ENCODE measurements at regions not wholly inside any gene's neighbourhood (a gene's known extent, or its start where the extent isn't known, plus 50 kb on each side); places are given as distances from the start of the nearest gene placed in this dataset.

DNA sequence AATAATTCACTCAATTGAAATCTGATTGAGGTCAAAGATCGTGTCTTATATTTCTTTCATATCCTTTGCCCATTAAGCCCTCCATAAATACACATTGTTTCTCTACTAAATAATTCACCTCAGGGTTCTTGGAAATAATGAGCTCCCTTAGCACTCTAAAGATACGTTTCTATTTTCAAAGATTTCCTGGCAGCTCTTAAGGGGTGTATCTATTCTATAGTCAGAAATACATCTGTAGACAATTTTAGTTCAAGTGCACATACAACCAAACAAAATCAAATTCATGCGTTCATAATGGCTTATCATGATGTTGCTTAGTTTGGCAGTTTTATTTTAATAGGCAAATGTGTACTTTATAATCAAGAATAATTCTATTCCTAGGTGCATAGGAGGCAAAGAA, 361.1 kb upstream of the DDHD1 start:
- H3K27me3 ChIP-seq, result no peaks in the 10 kb centered on the region

DNA sequence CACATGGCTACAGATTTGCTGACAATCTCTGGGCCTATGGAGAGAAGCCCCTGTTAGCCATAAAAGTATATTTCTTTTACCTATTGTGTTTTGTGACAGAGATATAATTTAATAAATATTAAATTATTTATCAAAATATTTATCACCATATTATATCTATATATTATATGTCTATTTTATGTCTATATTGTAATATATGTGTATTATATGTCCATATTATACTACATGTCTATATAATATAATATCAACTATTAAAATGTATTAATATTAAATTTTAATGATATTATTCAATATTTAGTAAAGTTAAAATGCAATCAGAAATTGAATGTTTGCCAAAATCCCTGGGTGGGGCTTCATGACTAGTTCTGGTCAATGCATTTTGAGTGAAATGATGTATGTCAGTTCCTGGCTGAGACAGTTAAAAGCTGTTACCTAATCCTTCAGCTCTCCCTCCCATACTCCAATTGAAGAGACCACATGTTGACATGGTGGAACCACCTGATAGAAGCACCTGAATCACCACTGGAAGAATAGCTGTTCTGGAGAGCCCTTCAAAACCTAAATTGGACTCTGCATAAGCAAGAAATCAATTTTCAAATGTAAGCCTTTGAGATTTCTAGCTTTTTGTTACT, 357.3 kb upstream of the DDHD1 start:
- Histone ChIP-seq H3K36me3 (no peaks in the 10 kb centered on the region), H3K9me3 (no peaks in the 10 kb centered on the region), H3K27me3 (no peaks in the 10 kb centered on the region), H3K27ac (no peak overlapping the region), H3K4me3 (ENCODE audit: low read depth in 1 of 2, low read length in 1 of 2) (no peak overlapping the region), H3K4me1 (ENCODE audit: control insufficient read depth in 1 of 2, insufficient read depth in 1 of 2, low read depth in 1 of 2, low read length in 1 of 2) (no peaks in the 10 kb centered on the region)
- TF ChIP-seq, protein P1, sequence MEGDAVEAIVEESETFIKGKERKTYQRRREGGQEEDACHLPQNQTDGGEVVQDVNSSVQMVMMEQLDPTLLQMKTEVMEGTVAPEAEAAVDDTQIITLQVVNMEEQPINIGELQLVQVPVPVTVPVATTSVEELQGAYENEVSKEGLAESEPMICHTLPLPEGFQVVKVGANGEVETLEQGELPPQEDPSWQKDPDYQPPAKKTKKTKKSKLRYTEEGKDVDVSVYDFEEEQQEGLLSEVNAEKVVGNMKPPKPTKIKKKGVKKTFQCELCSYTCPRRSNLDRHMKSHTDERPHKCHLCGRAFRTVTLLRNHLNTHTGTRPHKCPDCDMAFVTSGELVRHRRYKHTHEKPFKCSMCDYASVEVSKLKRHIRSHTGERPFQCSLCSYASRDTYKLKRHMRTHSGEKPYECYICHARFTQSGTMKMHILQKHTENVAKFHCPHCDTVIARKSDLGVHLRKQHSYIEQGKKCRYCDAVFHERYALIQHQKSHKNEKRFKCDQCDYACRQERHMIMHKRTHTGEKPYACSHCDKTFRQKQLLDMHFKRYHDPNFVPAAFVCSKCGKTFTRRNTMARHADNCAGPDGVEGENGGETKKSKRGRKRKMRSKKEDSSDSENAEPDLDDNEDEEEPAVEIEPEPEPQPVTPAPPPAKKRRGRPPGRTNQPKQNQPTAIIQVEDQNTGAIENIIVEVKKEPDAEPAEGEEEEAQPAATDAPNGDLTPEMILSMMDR (IDR thresholded peaks at IDR 0.05), result no peak

More for the DNA sequence above, 361.1 kb upstream of the DDHD1 start:
- no peak overlapping the region for H3K4me3 ChIP-seq (ENCODE audit: low read depth in 1 of 2, low read length in 1 of 2)
- no peaks in the 10 kb centered on the region for H3K4me1 ChIP-seq (ENCODE audit: control insufficient read depth in 1 of 2, insufficient read depth in 1 of 2, low read depth in 1 of 2, low read length in 1 of 2)
- no peaks in the 10 kb centered on the region for H3K9me3 ChIP-seq
- TF ChIP-seq, protein P1 (IDR thresholded peaks at IDR 0.05), result no peak
- H3K36me3 ChIP-seq, result no peaks in the 10 kb centered on the region
- H3K27ac ChIP-seq, result no peak overlapping the region

DNA sequence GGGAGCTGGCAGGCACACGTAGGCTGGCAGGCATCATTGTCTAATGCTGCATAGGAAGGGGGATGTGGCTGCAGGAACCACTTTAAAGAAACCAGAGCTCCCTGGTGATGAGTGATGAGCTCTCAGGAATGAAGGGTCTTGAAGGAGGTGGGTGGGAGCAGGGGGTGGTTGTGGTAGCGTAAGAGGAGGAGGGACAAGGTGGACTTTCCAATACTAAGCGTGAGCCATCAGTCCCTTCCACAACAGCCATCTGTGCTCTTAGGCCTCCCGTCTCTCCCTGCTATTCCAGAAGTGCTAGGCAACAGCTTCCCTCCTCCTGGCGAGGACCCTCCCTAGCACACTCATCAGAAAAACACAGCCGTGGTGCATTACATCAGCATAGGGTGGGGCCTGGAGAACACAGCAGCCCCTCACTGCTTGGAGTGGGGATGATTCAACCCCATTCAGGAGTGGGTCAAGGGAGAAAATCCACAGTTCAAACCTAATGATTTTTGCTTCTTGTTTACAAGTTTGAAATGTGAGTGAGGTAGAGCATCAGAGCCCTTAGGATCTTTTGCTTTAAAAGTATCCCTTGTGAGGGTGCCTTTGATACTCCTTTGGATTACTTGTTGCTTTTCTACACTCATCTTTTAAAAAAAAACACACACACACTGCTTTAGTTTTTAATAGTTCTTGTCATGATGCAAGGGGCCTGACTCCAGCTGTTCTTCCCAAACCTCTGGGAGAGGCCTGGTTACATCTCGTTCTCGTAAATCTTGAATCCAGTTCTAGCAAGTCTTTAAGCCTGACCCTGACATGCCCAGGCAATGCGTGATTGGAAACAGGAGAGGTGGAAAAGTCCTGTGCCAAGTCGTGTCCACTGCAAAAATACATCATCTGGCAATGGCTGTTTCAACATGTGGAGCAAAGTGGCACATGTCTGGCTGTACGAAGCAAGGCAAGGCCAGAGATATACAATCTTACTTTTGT, 356.4 kb upstream of the DDHD1 start:
- H3K4me3 ChIP-seq (ENCODE audit: low read depth in 1 of 2, low read length in 1 of 2), result no peak overlapping the region
- no peaks in the 10 kb centered on the region for H3K9me3 ChIP-seq
- no peaks in the 10 kb centered on the region for H3K4me1 ChIP-seq (ENCODE audit: control insufficient read depth in 1 of 2, insufficient read depth in 1 of 2, low read depth in 1 of 2, low read length in 1 of 2)
- H3K27me3 ChIP-seq, result no peaks in the 10 kb centered on the region
- H3K27ac ChIP-seq, result no peak overlapping the region
- TF ChIP-seq, protein P1 (IDR thresholded peaks at IDR 0.05), result no peak
- H3K36me3 ChIP-seq, result no peaks in the 10 kb centered on the region

DNA sequence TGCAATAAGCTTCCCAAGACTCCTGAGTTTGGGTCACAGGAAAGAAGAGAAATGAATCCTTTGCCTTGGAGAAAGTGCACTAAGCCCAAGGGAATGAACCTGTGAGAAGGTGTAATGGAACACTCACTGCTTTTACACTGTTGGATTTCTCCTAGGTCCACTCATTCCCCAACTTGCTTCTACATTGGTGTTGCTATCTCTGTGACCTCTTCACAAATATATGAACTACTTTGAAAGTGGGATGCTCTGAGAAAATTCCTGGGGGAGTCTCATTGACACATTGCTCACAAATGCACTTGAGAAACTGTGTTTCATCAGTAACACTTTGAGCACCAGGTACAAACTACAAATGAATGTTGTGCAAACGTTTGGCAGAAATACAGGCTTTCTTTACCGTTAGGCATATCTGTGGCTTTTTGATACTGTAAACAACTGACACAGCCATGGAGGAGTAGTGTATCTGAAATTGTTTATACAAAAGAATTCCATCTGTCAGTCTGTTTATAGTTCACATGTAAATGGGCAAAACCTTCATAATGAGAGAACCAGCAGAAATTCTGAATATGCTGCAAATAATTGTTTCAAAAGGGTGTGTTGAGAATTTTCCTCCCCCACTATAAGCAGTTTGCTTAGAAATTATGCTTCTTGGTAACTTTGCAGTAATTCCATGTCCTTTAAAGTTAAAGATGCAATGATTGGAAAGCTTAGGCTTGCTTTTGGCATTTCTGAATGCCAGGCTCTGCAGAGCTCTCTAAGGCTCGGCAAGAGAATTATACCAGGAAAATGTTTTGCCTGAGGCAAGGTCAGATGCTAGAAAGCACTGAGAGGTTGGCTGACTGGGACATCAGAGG, 348.5 kb upstream of the DDHD1 start:
- no peaks in the 10 kb centered on the region for H3K4me1 ChIP-seq (ENCODE audit: control insufficient read depth in 1 of 2, insufficient read depth in 1 of 2, low read depth in 1 of 2, low read length in 1 of 2)
- H3K4me3 ChIP-seq (ENCODE audit: low read depth in 1 of 2, low read length in 1 of 2), result no peak overlapping the region
- no peaks in the 10 kb centered on the region for H3K27me3 ChIP-seq
- peaks cover 5% of the 10 kb centered on the region for H3K9me3 ChIP-seq
- TF ChIP-seq, protein P1 (IDR thresholded peaks at IDR 0.05), result no peak
- H3K27ac ChIP-seq, result no peak overlapping the region
- no peaks in the 10 kb centered on the region for H3K36me3 ChIP-seq

DNA sequence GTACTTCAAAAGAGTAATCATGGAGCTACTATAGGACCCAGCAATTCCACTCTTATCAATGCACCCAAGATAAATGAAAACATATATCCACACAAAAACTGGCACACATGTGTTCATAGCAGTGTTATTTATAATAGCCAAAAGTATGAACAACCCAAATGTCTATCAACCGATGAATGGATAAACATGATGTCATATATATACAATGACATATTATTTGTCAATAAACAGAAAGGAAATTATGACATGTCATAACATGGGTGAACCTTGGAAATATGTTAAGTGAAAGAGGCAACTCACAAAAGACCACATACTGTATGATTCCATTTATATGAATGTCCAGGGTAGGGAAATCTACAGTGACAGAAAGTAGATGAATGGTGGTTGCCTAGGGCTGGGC, 347.1 kb upstream of the DDHD1 start:
- H3K27me3 ChIP-seq, result no peaks in the 10 kb centered on the region

More for the DNA sequence above, 347.1 kb upstream of the DDHD1 start:
- Histone ChIP-seq H3K4me1 (ENCODE audit: control insufficient read depth in 1 of 2, insufficient read depth in 1 of 2, low read depth in 1 of 2, low read length in 1 of 2) (no peaks in the 10 kb centered on the region), H3K9me3 (peaks cover 5% of the 10 kb centered on the region), H3K4me3 (ENCODE audit: low read depth in 1 of 2, low read length in 1 of 2) (no peak overlapping the region), H3K36me3 (no peaks in the 10 kb centered on the region), H3K27ac (no peak overlapping the region)
- TF ChIP-seq, protein P1 (IDR thresholded peaks at IDR 0.05), result no peak

Measured in neutrophil (primary cell).